Adrenal gland (tissue), 5 donors: ENCODE measurements at regions not wholly inside any gene's neighbourhood (a gene's known extent, or its start where the extent isn't known, plus 50 kb on each side); places are given as distances from the start of the nearest gene placed in this dataset.

Source experiments
- POLR2A ChIP-seq, 2 donors: fragments of 450-650 bp; IDR thresholded peaks; one replicate each; pipeline ENCODE4 v1.6.1; 2017; ENCODE audit warnings: antibody characterized with exemption in 2 of 2, mild to moderate bottlenecking in 2 of 2, moderate library complexity in 1 of 2
- TF ChIP-seq, protein P1 (sequence below), 6 experiments: fragments of 450-650 bp in 4 of 6; fragments of 200-600 bp in 2 of 6; sonication (generic) in 1 of 6; IDR thresholded peaks; 1 replicate in 5 of 6; 2 replicates in 1 of 6; pipeline versions ENCODE4 v1.5.1 to v1.8.0; 2016 to 2021; ENCODE audit warnings: antibody characterized with exemption in 6 of 6, mild to moderate bottlenecking in 2 of 6, moderate library complexity in 1 of 6
- donor health status: DM: no; HTN: no; CAD: no.

DNA sequence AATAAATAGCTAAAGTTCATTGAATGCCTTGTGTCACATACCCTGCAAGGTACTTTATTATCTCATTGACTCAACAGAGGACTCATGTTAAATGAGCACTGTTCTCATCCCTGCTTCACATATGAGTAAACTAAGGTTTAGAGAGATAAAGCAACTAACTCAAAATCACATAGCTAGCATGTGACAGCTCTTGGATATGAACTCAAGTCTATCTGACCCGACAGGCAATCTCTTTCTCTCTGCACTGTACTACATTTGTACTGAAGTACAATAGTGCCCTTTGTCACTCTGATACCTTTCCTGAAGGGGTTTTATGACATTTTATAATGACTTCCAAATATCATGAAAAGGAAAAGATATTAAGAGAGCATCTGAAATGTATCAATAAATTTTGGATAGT lies 297.5 kb upstream of the UBE2E3 start:
- TF ChIP-seq, protein P1, sequence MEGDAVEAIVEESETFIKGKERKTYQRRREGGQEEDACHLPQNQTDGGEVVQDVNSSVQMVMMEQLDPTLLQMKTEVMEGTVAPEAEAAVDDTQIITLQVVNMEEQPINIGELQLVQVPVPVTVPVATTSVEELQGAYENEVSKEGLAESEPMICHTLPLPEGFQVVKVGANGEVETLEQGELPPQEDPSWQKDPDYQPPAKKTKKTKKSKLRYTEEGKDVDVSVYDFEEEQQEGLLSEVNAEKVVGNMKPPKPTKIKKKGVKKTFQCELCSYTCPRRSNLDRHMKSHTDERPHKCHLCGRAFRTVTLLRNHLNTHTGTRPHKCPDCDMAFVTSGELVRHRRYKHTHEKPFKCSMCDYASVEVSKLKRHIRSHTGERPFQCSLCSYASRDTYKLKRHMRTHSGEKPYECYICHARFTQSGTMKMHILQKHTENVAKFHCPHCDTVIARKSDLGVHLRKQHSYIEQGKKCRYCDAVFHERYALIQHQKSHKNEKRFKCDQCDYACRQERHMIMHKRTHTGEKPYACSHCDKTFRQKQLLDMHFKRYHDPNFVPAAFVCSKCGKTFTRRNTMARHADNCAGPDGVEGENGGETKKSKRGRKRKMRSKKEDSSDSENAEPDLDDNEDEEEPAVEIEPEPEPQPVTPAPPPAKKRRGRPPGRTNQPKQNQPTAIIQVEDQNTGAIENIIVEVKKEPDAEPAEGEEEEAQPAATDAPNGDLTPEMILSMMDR (IDR thresholded peaks at IDR 0.05): no peak
- TF ChIP-seq POLR2A (IDR thresholded peaks at IDR 0.05): no peak
